GM19438 (cell line): ENCODE measurements at regions not wholly inside any gene's neighbourhood (a gene's known extent, or its start where the extent isn't known, plus 50 kb on each side); places are given as distances from the start of the nearest gene placed in this dataset.
"Not testable (repeated sequence)": the region's sequence is repeated elsewhere in the genome, so short reads cannot be mapped to it uniquely, and the experiment has no call there.

Experiments
- ATAC-seq: cut with Tn5 transposase; IDR thresholded peaks from one replicate; pipeline ENCODE4 v1.9.1; 2021; ENCODE audit warnings: low read depth; ENCODE audit not compliant: unreplicated experiment

DNA sequence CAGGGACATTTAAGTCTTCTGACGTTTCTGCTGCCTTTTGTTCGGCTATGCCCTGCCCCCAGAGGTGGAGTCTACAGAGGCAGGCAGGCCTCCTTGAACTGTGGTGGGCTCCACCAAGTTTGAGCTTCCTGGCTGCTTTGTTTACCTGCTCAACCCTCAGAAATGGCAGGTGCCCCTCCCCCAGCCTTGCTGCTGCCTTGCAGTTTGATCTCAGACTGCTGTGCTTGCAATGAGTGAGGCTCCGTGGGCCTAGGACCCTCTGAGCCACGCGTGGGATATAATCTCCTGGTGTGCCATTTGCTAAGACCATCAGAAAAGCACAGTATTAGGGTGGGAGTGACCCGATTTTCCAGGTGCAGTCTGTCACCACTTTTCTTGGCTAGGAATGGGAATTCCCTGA lies 647.3 kb downstream of the CD109 start:
- not testable (repeated sequence) for ATAC-seq

DNA sequence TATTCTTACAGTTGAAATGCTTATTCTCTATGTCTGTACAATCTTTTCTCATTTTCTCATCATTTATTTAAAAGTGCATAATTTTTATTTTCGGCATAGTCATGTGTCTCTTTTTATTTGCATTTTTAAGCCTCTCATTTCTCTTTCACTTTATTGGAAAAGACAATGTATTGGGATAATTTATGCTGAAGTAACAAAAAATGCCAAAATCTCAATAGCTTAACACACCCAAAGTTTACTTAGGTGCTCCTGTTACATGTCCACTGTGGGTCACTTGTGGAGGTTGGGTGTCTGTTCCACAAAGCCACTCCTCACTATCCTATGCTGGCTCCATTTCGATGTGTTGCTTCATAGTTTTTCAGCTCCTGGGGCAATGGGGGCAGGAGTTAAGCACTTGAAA lies 638.7 kb downstream of the CD109 start:
- ATAC-seq: no peak

DNA sequence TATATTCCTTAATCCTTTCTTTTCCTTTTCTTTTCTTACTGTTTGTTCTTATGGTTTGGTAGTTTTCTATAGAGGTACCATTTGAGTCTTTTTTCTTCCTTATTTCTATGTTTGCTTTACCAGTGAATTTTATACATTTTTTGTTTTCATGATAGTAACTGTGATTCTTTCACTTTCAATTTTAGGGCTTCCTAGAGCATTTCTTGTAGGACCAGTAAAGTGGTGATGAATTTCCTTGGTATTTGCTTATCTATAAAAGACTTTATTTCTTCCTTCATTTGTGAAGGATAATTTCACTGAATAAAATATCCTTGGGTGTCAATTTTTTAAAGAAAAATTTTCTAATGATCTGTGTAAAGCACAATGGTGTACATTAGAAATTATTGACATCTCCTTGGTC lies 637.4 kb downstream of the CD109 start:
- no peak for ATAC-seq

- no peak for ATAC-seq
Measured at GRCh38 chr6:74320715-74321114, 624.7 kb downstream of the CD109 start.

DNA sequence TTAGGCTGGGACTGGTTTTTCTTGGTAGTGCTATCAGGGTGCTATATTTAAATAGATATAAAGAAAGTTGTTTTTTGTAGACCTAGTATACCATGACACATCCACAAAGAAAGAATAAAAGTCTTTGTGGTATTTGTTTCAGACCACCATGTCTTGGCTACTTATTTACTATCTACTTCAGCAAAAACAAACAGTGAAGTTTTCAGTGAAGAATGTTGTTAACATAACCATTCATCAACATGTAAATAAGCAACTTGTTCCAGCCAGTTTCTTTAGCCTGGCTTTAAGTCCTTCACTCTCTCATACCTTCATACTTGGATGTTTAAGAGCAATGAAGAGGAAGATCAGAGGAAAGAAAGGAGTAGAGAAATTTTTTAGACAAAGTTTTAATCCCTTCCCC lies 624.1 kb downstream of the CD109 start:
- ATAC-seq: peak; percentile 69

DNA sequence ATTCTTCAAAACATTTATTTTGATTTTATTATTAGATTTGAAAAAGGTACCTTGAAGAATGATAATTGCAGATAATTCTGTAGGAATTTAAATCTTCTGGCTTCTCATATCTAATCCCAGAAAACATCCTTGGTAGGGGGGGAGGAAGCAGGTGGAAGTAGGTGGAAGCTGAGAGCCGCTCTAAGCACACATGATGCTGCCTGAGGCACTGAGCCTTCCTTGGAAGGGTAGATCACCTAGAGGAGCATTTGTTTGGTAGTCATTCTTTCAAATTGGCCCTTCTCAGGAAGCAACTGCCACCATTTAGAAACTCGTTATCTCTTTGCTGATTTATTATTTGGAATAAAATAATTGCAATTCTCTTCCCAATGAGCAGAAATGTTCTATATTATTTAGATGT lies 623.3 kb downstream of the CD109 start:
- no peak for ATAC-seq

DNA sequence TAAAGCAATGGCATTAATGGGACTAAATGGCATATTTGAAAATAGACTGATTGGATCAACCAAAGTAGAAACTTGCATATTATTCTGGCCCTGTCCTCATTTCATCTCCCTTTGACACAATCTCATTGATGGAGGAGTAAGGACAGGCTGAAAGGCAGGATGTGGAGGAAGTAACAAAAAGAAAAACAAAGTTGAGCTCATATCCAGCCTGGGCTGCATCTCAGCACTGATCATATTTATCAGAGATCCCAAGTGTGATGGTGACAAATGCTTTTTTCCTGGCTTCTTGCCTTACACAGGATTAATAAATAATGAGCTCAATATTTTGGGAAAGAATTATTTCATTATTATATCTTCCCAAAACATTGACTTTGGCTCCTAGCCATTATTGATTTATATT lies 622.7 kb downstream of the CD109 start:
- no peak for ATAC-seq

DNA sequence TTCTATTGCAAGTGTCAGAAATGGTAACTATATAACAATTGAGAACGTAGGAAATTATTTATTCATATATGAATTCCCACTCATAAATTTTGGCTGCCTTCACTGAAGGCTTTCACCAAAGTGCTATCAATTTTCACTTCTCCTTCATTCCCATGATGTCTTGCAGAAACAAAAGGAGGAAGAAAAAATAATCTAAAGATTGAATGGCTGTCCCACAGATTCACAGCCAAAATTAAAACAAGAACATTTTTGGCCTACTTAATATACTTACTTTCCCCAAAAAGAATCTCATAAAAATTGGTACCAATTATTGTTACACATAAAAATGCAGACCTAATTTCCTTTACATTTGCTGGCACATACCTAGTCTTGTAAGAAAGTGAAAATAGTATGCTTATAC lies 616.1 kb downstream of the CD109 start:
- ATAC-seq: no peak

DNA sequence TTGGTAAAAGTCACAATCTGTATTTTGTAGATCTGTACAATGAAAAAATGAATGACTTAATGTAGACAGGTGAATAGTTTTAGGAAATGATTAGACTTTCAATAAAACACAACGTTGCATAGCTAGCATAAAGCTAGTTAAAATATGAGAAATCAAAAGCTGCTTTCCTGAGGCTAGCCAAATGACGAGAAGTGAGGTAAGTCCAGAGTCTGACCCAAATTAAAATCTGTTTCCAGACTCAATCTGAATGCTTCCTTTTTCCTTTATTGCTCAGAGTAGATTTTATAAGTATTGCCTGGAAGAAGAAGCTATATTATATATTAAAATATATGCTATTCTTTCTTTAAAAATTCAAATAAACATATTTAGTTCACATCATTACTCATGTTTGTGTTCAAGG lies 615.4 kb downstream of the CD109 start:
- no peak for ATAC-seq

GRCh38 chr6:74289884-74290283 lies 593.9 kb downstream of the CD109 start:
- ATAC-seq: no peak

- no peak for ATAC-seq
Measured at GRCh38 chr6:74287932-74288331, 591.9 kb downstream of the CD109 start.

GRCh38 chr6:74287441-74287840 lies 591.4 kb downstream of the CD109 start:
- ATAC-seq: no peak

DNA sequence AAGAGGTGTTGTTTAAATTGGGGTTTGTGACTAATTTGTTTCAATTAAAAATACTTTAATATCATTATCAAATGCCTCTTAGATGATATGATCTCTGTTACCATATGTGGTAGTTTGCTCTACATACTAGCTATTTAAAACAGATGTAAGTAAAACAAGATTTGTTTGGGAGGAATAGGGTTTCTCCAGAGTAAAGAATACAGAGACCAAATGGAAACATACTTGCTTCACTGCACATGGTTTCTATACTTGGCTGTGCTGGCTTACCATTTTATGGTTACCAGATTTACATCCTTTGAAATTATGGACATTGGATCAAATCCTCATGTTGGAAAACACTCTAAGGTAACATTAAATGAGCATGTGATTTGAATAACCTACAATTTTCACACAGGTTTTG lies 588.3 kb downstream of the CD109 start:
- ATAC-seq: no peak

DNA sequence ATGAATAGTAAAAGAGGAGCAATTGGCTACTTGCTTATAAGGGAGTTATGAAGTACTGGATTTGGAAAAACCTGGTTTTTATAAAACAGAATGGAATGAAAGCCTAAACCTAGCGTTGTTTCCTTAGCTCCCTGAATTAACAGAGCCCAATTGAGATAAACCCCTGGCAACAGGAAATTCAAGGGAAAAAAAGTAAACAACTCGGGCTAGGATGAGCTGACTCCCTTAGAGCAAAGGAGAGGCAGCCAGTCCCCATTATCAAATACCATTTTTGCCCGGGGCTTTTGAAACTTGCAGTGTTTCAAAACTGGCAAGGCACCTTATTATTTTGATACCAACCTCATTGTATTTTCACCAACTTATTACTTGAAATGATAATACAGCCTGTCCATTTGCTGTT lies 587.5 kb downstream of the CD109 start:
- no peak for ATAC-seq

- ATAC-seq: no peak
Measured at GRCh38 chr6:74282143-74282689, 586.2 kb downstream of the CD109 start.

DNA sequence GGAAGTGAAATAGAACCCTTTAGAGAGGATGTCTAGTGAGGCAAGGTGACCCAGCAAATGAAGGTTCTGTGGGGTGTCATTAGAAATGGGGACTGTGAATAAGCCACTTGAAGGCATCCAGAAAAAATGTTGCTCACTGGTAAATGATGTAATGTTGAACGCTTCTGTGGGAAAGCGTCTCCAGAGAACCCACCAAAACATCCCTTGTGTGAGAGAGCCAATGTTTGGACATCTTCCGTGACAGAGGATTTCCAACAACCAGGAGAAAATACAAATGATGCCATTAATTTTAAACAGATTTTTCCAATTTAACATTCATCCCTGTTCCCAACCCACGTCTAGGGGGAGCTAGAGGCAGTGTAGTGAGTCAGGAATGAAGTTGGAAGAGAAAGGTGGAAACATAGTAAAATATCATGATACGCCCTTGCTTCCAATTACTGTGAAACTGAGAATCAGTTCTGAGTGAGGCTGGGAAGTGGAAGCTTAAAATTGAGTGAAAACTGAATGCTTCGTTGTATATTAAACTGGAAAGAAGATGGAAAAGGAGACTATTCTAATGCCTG lies 584.2 kb downstream of the CD109 start:
- ATAC-seq: no peak

DNA sequence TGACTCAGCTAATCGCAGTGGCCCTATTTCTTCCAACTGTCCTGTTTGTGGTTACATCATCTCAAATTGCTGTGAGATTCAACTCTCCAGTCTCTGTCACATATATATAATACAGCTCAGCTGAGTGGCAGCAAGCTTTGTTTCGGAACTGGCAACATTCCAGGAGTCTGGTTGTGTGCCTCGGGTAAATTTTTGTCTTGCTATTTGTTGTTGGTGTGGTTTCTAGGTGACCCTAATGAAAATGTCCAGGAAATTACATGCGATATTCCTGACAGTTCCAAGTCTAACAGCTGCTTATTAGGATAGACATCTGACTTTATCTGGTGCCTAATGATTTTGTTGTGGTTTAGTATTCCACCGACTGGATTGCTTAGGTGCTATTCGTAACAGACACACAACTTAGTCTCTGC lies 581.8 kb downstream of the CD109 start:
- ATAC-seq: no peak

- no peak for ATAC-seq
Measured at GRCh38 chr6:74273541-74273940, 577.5 kb downstream of the CD109 start.

GRCh38 chr6:74269600-74269858 lies 573.5 kb downstream of the CD109 start:
- no peak for ATAC-seq

DNA sequence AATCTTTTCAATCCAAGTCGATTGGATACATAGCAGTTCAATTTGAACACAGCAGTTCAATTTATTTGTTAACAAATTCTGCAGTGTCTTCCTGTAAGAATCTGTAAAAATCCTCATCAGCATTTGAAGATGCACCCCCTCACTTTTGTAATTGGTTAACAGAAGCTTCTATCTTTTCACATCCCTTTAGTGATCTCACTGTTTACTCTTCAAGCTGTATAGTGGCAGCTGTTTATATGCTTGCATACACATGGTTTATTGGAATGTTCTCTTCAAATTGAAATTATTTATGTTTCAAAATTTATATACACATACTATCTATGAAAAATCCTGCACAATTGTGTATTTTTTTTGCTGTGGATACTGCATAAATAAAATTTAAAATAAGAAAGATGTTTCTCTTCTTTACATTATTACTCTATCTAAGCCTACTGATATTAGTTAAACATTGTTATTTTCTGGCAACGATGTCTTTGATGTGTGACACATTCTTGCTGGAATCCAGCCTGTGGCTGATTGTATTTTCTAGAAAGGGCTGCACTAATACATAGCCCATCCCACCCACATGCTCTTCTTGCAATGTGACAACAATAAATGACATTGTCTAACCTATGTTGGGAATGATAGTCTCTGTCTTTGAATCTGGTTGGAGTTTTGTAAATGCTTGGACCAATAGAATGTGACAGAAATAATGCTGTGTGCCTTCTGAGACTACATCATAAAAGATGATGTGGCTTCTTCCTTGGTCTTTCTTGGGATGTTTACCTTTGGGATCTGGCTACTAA lies 573.0 kb downstream of the CD109 start:
- ATAC-seq: no peak

- ATAC-seq: no peak
Measured at GRCh38 chr6:74259981-74260380, 564.0 kb downstream of the CD109 start.

DNA sequence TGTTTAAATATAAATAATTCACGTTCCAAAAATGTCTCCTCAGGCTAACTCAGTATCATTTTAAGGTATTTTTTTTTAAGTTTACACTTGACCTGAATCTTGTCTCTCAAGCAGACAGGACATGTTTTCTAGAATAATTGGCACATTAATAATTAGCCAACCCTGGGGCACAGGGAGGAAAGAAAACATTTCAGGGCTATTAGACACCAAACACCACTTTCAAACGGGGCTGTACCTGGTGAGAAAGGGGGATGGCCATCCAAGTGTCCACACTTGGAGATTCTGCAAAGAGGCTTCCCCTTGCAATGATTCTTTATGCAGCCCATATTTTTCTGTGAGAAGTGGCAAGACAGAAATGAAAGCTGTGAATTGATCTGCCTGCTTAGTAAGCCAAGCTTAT lies 560.8 kb downstream of the CD109 start:
- no peak for ATAC-seq

GRCh38 chr6:74256381-74256780 lies 560.4 kb downstream of the CD109 start:
- no peak for ATAC-seq
